ENCODE measurements at regions not wholly inside any gene's neighbourhood (a gene's known extent, or its start where the extent isn't known, plus 50 kb on each side); places are given as distances from the start of the nearest gene placed in this dataset.

GRCh38 chr15:93278006-93278405, 189.0 kb upstream of the RGMA start:
- no peak for TF ChIP-seq CTCF (IDR thresholded peaks at IDR 0.05; ENCODE audit: extremely low read depth, insufficient read depth, missing control alignments)
- no peak for DNase-seq (ENCODE audit: low spot score)
- in situ Hi-C loops (cut with MboI; ENCODE audit: low pct_unique_long_range_greater_than_20kb, low sequenced_read_pairs, unreplicated experiment): no loop called here

GRCh38 chr15:93274257-93274656, 185.2 kb upstream of the RGMA start:
- in situ Hi-C loops (cut with MboI; ENCODE audit: low pct_unique_long_range_greater_than_20kb, low sequenced_read_pairs, unreplicated experiment): no loop called here
- no peak for TF ChIP-seq CTCF (IDR thresholded peaks at IDR 0.05; ENCODE audit: extremely low read depth, insufficient read depth, missing control alignments)
- DNase-seq (ENCODE audit: low spot score): no peak

- TF ChIP-seq CTCF (IDR thresholded peaks at IDR 0.05; ENCODE audit: extremely low read depth, insufficient read depth, missing control alignments): no peak
- DNase-seq (ENCODE audit: low spot score): no peak
- in situ Hi-C loops (cut with MboI; ENCODE audit: low pct_unique_long_range_greater_than_20kb, low sequenced_read_pairs, unreplicated experiment): no loop called here
These were observed 182.9 kb upstream of the RGMA start for GRCh38 chr15:93271871-93272270.

GRCh38 chr15:93270937-93271467, 182.0 kb upstream of the RGMA start:
- no peak for DNase-seq (ENCODE audit: low spot score)
- in situ Hi-C loops (cut with MboI; ENCODE audit: low pct_unique_long_range_greater_than_20kb, low sequenced_read_pairs, unreplicated experiment): no loop called here
- TF ChIP-seq CTCF (IDR thresholded peaks at IDR 0.05; ENCODE audit: extremely low read depth, insufficient read depth, missing control alignments): no peak

- in situ Hi-C loops (cut with MboI; ENCODE audit: low pct_unique_long_range_greater_than_20kb, low sequenced_read_pairs, unreplicated experiment): no loop called here
- no peak for TF ChIP-seq CTCF (IDR thresholded peaks at IDR 0.05; ENCODE audit: extremely low read depth, insufficient read depth, missing control alignments)
- DNase-seq (ENCODE audit: low spot score): no peak
These were observed 179.1 kb upstream of the RGMA start for GRCh38 chr15:93268066-93268465.

- DNase-seq (ENCODE audit: low spot score): no peak
- no peak for TF ChIP-seq CTCF (IDR thresholded peaks at IDR 0.05; ENCODE audit: extremely low read depth, insufficient read depth, missing control alignments)
- in situ Hi-C loops (cut with MboI; ENCODE audit: low pct_unique_long_range_greater_than_20kb, low sequenced_read_pairs, unreplicated experiment): no loop called here
These were observed 177.3 kb upstream of the RGMA start for GRCh38 chr15:93266291-93266690.

GRCh38 chr15:93265111-93265556, 176.1 kb upstream of the RGMA start:
- TF ChIP-seq CTCF (IDR thresholded peaks at IDR 0.05; ENCODE audit: extremely low read depth, insufficient read depth, missing control alignments): no peak
- no peak for DNase-seq (ENCODE audit: low spot score)
- in situ Hi-C loops (cut with MboI; ENCODE audit: low pct_unique_long_range_greater_than_20kb, low sequenced_read_pairs, unreplicated experiment): no loop called here

Data from GM13977 (cell line).